ENCODE measurements at regions not wholly inside any gene's neighbourhood (a gene's known extent, or its start where the extent isn't known, plus 50 kb on each side); places are given as distances from the start of the nearest gene placed in this dataset.

DNA sequence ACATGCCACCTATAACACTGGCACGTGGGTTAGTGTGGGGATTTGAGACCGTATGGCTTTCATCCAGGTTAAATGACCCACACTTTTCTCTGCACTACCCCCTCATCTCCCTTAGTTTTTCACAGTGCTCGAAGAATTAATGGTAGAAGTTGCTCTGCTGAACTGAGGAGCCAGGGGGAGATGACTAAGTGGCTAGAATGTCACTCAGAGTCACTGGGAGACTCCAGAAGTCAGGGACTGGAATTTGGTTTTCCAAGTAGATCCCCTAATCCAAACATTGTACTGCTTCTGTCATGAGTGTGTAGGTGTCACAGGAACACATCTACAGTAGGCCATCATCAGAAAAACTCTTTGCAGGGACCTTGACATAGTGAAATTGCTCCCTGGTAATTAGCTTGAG, 181.0 kb upstream of the RASGRP1 start:
- POLR2A ChIA-PET = no interaction called here

GRCh38 chr15:38746211-38746610, 181.6 kb upstream of the RASGRP1 start:
- FAIRE-seq = no peak
- 90% methylated on average over 1 of the region's 1 CpG for WGBS (ENCODE audit: missing lambda C conversion rate)

More for the DNA sequence above, 181.0 kb upstream of the RASGRP1 start:
- no peak for DNase-seq (ENCODE audit: low read depth in 1 of 2, low spot score in 1 of 2)
- WGBS (ENCODE audit: missing lambda C conversion rate) = 39% methylated on average over 3 of the region's 3 CpGs
- H3K4me3 ChIP-seq = no peak overlapping the region
- no peak for FAIRE-seq
- no peak overlapping the region for H3K4me2 ChIP-seq
- CTCF ChIA-PET = no interaction called here
- no peak for ATAC-seq
- H3K27ac ChIP-seq = no peak overlapping the region
- TF ChIP-seq RNF2 (IDR thresholded peaks at IDR 0.05; ENCODE audit: borderline replicate concordance, low read depth) = no peak
- TF ChIP-seq RARB (CRISPR knock-in tag; IDR thresholded peaks at IDR 0.05) = no peak
- no peak for TF ChIP-seq CBX2 (IDR thresholded peaks at IDR 0.05; ENCODE audit: borderline replicate concordance, low read depth)
- TF ChIP-seq CEBPB (IDR thresholded peaks at IDR 0.05) = no peak
- no peak for TF ChIP-seq ZSCAN20 (CRISPR knock-in tag; IDR thresholded peaks at IDR 0.05)
- no peak for TF ChIP-seq MAX (IDR thresholded peaks at IDR 0.05)
- TF ChIP-seq, protein P1, sequence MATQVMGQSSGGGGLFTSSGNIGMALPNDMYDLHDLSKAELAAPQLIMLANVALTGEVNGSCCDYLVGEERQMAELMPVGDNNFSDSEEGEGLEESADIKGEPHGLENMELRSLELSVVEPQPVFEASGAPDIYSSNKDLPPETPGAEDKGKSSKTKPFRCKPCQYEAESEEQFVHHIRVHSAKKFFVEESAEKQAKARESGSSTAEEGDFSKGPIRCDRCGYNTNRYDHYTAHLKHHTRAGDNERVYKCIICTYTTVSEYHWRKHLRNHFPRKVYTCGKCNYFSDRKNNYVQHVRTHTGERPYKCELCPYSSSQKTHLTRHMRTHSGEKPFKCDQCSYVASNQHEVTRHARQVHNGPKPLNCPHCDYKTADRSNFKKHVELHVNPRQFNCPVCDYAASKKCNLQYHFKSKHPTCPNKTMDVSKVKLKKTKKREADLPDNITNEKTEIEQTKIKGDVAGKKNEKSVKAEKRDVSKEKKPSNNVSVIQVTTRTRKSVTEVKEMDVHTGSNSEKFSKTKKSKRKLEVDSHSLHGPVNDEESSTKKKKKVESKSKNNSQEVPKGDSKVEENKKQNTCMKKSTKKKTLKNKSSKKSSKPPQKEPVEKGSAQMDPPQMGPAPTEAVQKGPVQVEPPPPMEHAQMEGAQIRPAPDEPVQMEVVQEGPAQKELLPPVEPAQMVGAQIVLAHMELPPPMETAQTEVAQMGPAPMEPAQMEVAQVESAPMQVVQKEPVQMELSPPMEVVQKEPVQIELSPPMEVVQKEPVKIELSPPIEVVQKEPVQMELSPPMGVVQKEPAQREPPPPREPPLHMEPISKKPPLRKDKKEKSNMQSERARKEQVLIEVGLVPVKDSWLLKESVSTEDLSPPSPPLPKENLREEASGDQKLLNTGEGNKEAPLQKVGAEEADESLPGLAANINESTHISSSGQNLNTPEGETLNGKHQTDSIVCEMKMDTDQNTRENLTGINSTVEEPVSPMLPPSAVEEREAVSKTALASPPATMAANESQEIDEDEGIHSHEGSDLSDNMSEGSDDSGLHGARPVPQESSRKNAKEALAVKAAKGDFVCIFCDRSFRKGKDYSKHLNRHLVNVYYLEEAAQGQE (IDR thresholded peaks at IDR 0.05) = no peak
- TF ChIP-seq HEYL (CRISPR knock-in tag; IDR thresholded peaks at IDR 0.05) = no peak
- TF ChIP-seq FOSL2 (IDR thresholded peaks at IDR 0.05) = no peak
- no peak for TF ChIP-seq FOSL2 (CRISPR knock-in tag; IDR thresholded peaks at IDR 0.05)
- no peak for TF ChIP-seq ZFP36 (IDR thresholded peaks at IDR 0.05; ENCODE audit: borderline replicate concordance, partially characterized antibody)
- TF ChIP-seq SMC3 (IDR thresholded peaks at IDR 0.05) = no peak
- TF ChIP-seq NR3C1 (IDR thresholded peaks at IDR 0.05) = no peak
- TF ChIP-seq FOSB (CRISPR knock-in tag; IDR thresholded peaks at IDR 0.05) = no peak
- TF ChIP-seq MAZ (IDR thresholded peaks at IDR 0.05; ENCODE audit: borderline replicate concordance, low read depth, low read length) = no peak
- no peaks in the 10 kb centered on the region for H3K4me1 ChIP-seq
- no peaks in the 10 kb centered on the region for H3K9me3 ChIP-seq

More at GRCh38 chr15:38746211-38746610, 181.6 kb upstream of the RASGRP1 start:
- no peaks in the 10 kb centered on the region for H3K9me3 ChIP-seq
- H3K4me3 ChIP-seq = no peak overlapping the region
- ChIA-PET CTCF (no interaction called here), POLR2A (no interaction called here)
- DNase-seq (ENCODE audit: low read depth in 1 of 2, low spot score in 1 of 2) (no peak), ATAC-seq (no peak)
- no peak overlapping the region for H3K4me2 ChIP-seq
- H3K27ac ChIP-seq = no peak overlapping the region
- TF ChIP-seq PHF8 (IDR thresholded peaks at IDR 0.05; ENCODE audit: borderline replicate concordance, low read depth) (no peak), MYC (IDR thresholded peaks at IDR 0.05; ENCODE audit: borderline replicate concordance, low read length) (no peak), MAZ (IDR thresholded peaks at IDR 0.05; ENCODE audit: borderline replicate concordance, low read depth, low read length) (no peak), EHMT2 (IDR thresholded peaks at IDR 0.05; ENCODE audit: low read depth) (no peak), KDM5A (IDR thresholded peaks at IDR 0.05) (no peak), HOXB5 (CRISPR knock-in tag; IDR thresholded peaks at IDR 0.05) (no peak), HMGXB4 (CRISPR knock-in tag; IDR thresholded peaks at IDR 0.05; ENCODE audit: borderline replicate concordance) (no peak), JUN (IDR thresholded peaks at IDR 0.05) (no peak), HOXA7 (CRISPR knock-in tag; IDR thresholded peaks at IDR 0.05) (no peak), ESRRA (IDR thresholded peaks at IDR 0.05; ENCODE audit: borderline replicate concordance, low read length) (no peak), HOXB13 (CRISPR knock-in tag; IDR thresholded peaks at IDR 0.05; ENCODE audit: low read depth) (no peak), KDM1A (IDR thresholded peaks at IDR 0.05; ENCODE audit: low read depth) (no peak), ZNF302 (CRISPR knock-in tag; IDR thresholded peaks at IDR 0.05) (no peak), CEBPB (IDR thresholded peaks at IDR 0.05) (no peak), EHF (CRISPR knock-in tag; IDR thresholded peaks at IDR 0.05) (no peak), CTCF (IDR thresholded peaks at IDR 0.05) (no peak), RFX5 (IDR thresholded peaks at IDR 0.05) (no peak), POLR2A (IDR thresholded peaks at IDR 0.05; ENCODE audit: low read length) (no peak), CHD4 (IDR thresholded peaks at IDR 0.05; ENCODE audit: borderline replicate concordance) (no peak)
- TF ChIP-seq, protein P1 (IDR thresholded peaks at IDR 0.05) = no peak
- no peaks in the 10 kb centered on the region for H3K4me1 ChIP-seq

Data from A549 (cell line).